ENCODE measurements at regions not wholly inside any gene's neighbourhood (a gene's known extent, or its start where the extent isn't known, plus 50 kb on each side); places are given as distances from the start of the nearest gene placed in this dataset.

- Histone ChIP-seq H3K9ac (ENCODE audit: insufficient read depth, low read length) (no peak overlapping the region), H3K4me3 (replicated peaks in 1 of 4; ENCODE audit: control extremely low read depth in 1 of 4, insufficient read depth in 1 of 4, low read depth in 3 of 4, low read length in 4 of 4) (no peak overlapping the region), H3K27ac (ENCODE audit: insufficient read depth, low read length) (no peak overlapping the region), H3K4me1 (ENCODE audit: control insufficient read depth, extremely low read depth, insufficient read depth, low read length) (no peaks in the 10 kb centered on the region), H3K36me3 (ENCODE audit: control insufficient read depth, insufficient read depth, low read length) (no peaks in the 10 kb centered on the region), H3K9me3 (ENCODE audit: control insufficient read depth, insufficient read depth, low read depth, low read length) (no peaks in the 10 kb centered on the region), H4K20me1 (ENCODE audit: control insufficient read depth, extremely low read depth, insufficient read depth, low read length) (no peaks in the 10 kb centered on the region), H2AFZ (ENCODE audit: low read length) (no peak overlapping the region), H3K27me3 (ENCODE audit: control insufficient read depth, insufficient read depth, low read length) (no peaks in the 10 kb centered on the region), H3K79me2 (ENCODE audit: control insufficient read depth, insufficient read depth, low read length) (no peaks in the 10 kb centered on the region), H3K4me2 (ENCODE audit: extremely low read depth, insufficient read depth, low read length) (no peak overlapping the region)
- DNase-seq (ENCODE audit: low read depth in 2 of 2), result peak in 1 of 2 donors; percentile 39
- TF ChIP-seq EZH2 (IDR thresholded peaks at IDR 0.05; ENCODE audit: low read length, missing control alignments), result no peak
- no peak for TF ChIP-seq CTCF (conservative IDR thresholded peaks at IDR 0.05 in 1 of 2, IDR thresholded peaks at IDR 0.05 in 1 of 2; ENCODE audit: low read depth in 1 of 2, low read length in 2 of 2)
Measured at GRCh38 chr6:22657352-22657980, 88.1 kb downstream of the HDGFL1 start.

- H3K4me2 ChIP-seq (ENCODE audit: extremely low read depth, insufficient read depth, low read length), result no peak overlapping the region
Measured at GRCh38 chr6:22658183-22658582, 88.8 kb downstream of the HDGFL1 start.

GRCh38 chr6:22658934-22659333 lies 89.6 kb downstream of the HDGFL1 start:
- no peaks in the 10 kb centered on the region for H3K4me1 ChIP-seq (ENCODE audit: control insufficient read depth, extremely low read depth, insufficient read depth, low read length)
- H4K20me1 ChIP-seq (ENCODE audit: control insufficient read depth, extremely low read depth, insufficient read depth, low read length), result no peaks in the 10 kb centered on the region
- no peak overlapping the region for H3K4me3 ChIP-seq (replicated peaks in 1 of 4; ENCODE audit: control extremely low read depth in 1 of 4, insufficient read depth in 1 of 4, low read depth in 3 of 4, low read length in 4 of 4)
- no peaks in the 10 kb centered on the region for H3K9me3 ChIP-seq (ENCODE audit: control insufficient read depth, insufficient read depth, low read depth, low read length)
- H3K27ac ChIP-seq (ENCODE audit: insufficient read depth, low read length), result no peak overlapping the region
- no peak overlapping the region for H3K9ac ChIP-seq (ENCODE audit: insufficient read depth, low read length)
- no peak overlapping the region for H2AFZ ChIP-seq (ENCODE audit: low read length)
- H3K36me3 ChIP-seq (ENCODE audit: control insufficient read depth, insufficient read depth, low read length), result no peaks in the 10 kb centered on the region
- H3K4me2 ChIP-seq (ENCODE audit: extremely low read depth, insufficient read depth, low read length), result no peak overlapping the region
- H3K27me3 ChIP-seq (ENCODE audit: control insufficient read depth, insufficient read depth, low read length), result no peaks in the 10 kb centered on the region
- TF ChIP-seq EZH2 (IDR thresholded peaks at IDR 0.05; ENCODE audit: low read length, missing control alignments) (no peak), CTCF (conservative IDR thresholded peaks at IDR 0.05 in 1 of 2, IDR thresholded peaks at IDR 0.05 in 1 of 2; ENCODE audit: low read depth in 1 of 2, low read length in 2 of 2) (no peak)
- no peaks in the 10 kb centered on the region for H3K79me2 ChIP-seq (ENCODE audit: control insufficient read depth, insufficient read depth, low read length)
- DNase-seq (ENCODE audit: low read depth in 2 of 2), result no peak

More at GRCh38 chr6:22658183-22658582, 88.8 kb downstream of the HDGFL1 start:
- TF ChIP-seq CTCF (conservative IDR thresholded peaks at IDR 0.05 in 1 of 2, IDR thresholded peaks at IDR 0.05 in 1 of 2; ENCODE audit: low read depth in 1 of 2, low read length in 2 of 2) (no peak), EZH2 (IDR thresholded peaks at IDR 0.05; ENCODE audit: low read length, missing control alignments) (no peak)
- Histone ChIP-seq H3K79me2 (ENCODE audit: control insufficient read depth, insufficient read depth, low read length) (no peaks in the 10 kb centered on the region), H3K4me3 (replicated peaks in 1 of 4; ENCODE audit: control extremely low read depth in 1 of 4, insufficient read depth in 1 of 4, low read depth in 3 of 4, low read length in 4 of 4) (no peak overlapping the region), H3K27ac (ENCODE audit: insufficient read depth, low read length) (no peak overlapping the region), H3K36me3 (ENCODE audit: control insufficient read depth, insufficient read depth, low read length) (no peaks in the 10 kb centered on the region), H3K9ac (ENCODE audit: insufficient read depth, low read length) (no peak overlapping the region), H4K20me1 (ENCODE audit: control insufficient read depth, extremely low read depth, insufficient read depth, low read length) (no peaks in the 10 kb centered on the region), H2AFZ (ENCODE audit: low read length) (no peak overlapping the region), H3K9me3 (ENCODE audit: control insufficient read depth, insufficient read depth, low read depth, low read length) (no peaks in the 10 kb centered on the region), H3K4me1 (ENCODE audit: control insufficient read depth, extremely low read depth, insufficient read depth, low read length) (no peaks in the 10 kb centered on the region), H3K27me3 (ENCODE audit: control insufficient read depth, insufficient read depth, low read length) (no peaks in the 10 kb centered on the region)
- DNase-seq (ENCODE audit: low read depth in 2 of 2), result no peak
